PC-9 (cell line): ENCODE measurements at regions not wholly inside any gene's neighbourhood (a gene's known extent, or its start where the extent isn't known, plus 50 kb on each side); places are given as distances from the start of the nearest gene placed in this dataset.

Source experiments
- BruUV-seq: library from RNA; stranded (reverse); fragments of 400-500 nt; replicated peaks from 2 replicates; lab custom pipeline; 2021; lab: Mats Ljungman, UMichigan
- CTCF ChIA-PET: fragments of 300-600 bp; sonication (Branson Sonifier 250); formaldehyde crosslinking; loops from one replicate; lab custom pipeline; 2022; ENCODE audit warnings: antibody characterized with exemption; lab: Charles Lee
- POLR2A ChIA-PET: fragments of 300-600 bp; sonication (Branson Sonifier 250); formaldehyde crosslinking; loops from one replicate; lab custom pipeline; 2022; ENCODE audit warnings: antibody characterized with exemption; ENCODE audit not compliant: unreplicated experiment; lab: Charles Lee
- DNase-seq, 2 experiments: peaks; one replicate each; pipeline versions ENCODE4 v3.0.0 to v3.0.0-alpha.2; 2015 to 2022; ENCODE audit warnings: mixed read lengths in 1 of 2
- H2AFZ ChIP-seq: fragments of 200-600 bp; sonication (generic); 2 replicates; pipeline ENCODE4 v1.8.1; 2017; ENCODE audit warnings: antibody characterized with exemption
- H3F3A ChIP-seq: fragments of 200-600 bp; sonication (generic); 2 replicates; pipeline ENCODE4 v1.8.1; 2017; ENCODE audit warnings: antibody characterized with exemption, mild to moderate bottlenecking, low read depth; ENCODE audit not compliant: insufficient read depth
- H3K27ac ChIP-seq: fragments of 200-600 bp; sonication (generic); 2 replicates; pipeline ENCODE4 v1.6.1; 2016; ENCODE audit warnings: mixed run types
- H3K27me3 ChIP-seq: fragments of 200-600 bp; sonication (generic); 2 replicates; pipeline ENCODE4 v1.6.1; 2016; ENCODE audit warnings: low read depth, mixed run types; ENCODE audit not compliant: insufficient read depth
- H3K36me3 ChIP-seq: fragments of 200-600 bp; sonication (generic); 2 replicates; pipeline ENCODE4 v1.6.1; 2016; ENCODE audit warnings: low read depth, mixed run types
- H3K4me1 ChIP-seq: fragments of 200-600 bp; sonication (generic); replicated peaks from 2 replicates; pipeline ENCODE4 v1.6.1; 2016; ENCODE audit warnings: mixed run types; ENCODE audit not compliant: insufficient read depth
- H3K4me2 ChIP-seq: fragments of 200-600 bp; sonication (generic); 2 replicates; pipeline ENCODE4 v1.6.1; 2017; ENCODE audit warnings: mixed run types
- H3K4me3 ChIP-seq: fragments of 200-600 bp; sonication (generic); 2 replicates; pipeline ENCODE4 v1.6.1; 2016; ENCODE audit warnings: mixed run types
- H3K79me2 ChIP-seq: fragments of 200-600 bp; sonication (generic); 2 replicates; pipeline ENCODE4 v1.6.1; 2017; ENCODE audit warnings: low read depth, mixed run types
- H3K9me2 ChIP-seq: fragments of 200-600 bp; sonication (generic); 2 replicates; pipeline ENCODE4 v1.8.1; 2017; ENCODE audit warnings: mild to moderate bottlenecking; ENCODE audit not compliant: insufficient read depth
- H3K9me3 ChIP-seq: fragments of 200-600 bp; sonication (generic); 2 replicates; pipeline ENCODE4 v1.8.1; 2016; ENCODE audit warnings: low read depth; ENCODE audit not compliant: insufficient read depth
- H4K20me1 ChIP-seq: fragments of 200-600 bp; sonication (generic); 2 replicates; pipeline ENCODE4 v1.8.1; 2017; ENCODE audit not compliant: insufficient read depth
- CTCF ChIP-seq: fragments of 200-600 bp; sonication (generic); conservative IDR thresholded peaks from 2 replicates; pipeline ENCODE4 v1.6.1; 2017; ENCODE audit warnings: mixed run types, antibody characterized with exemption, mild to moderate bottlenecking, moderate library complexity
- EZH2 ChIP-seq: fragments of 200-600 bp; sonication (generic); IDR thresholded peaks from 2 replicates; pipeline ENCODE4 v1.8.0; 2017; ENCODE audit warnings: antibody characterized with exemption, low read depth
- intact Hi-C: fragments of 100-400 bp; cut with micrococcal nuclease; formaldehyde crosslinking; loops from one replicate; pipeline ENCODE4 v1.10.0; 2022; ENCODE audit not compliant: unreplicated experiment

- intact Hi-C loops = loop anchor here (5.0 kb wide), 1 partner anchor 78 kb away; no protein-coding TSS in a partner anchor
- TF ChIP-seq CTCF = no peak
- TF ChIP-seq EZH2 = no peak
- no peaks in the 10 kb centered on the region for H3K36me3 ChIP-seq
- POLR2A ChIA-PET = no interaction called here
- H2AFZ ChIP-seq = no peak overlapping the region
- H4K20me1 ChIP-seq = no peaks in the 10 kb centered on the region
- DNase-seq = no peak
- no peaks in the 10 kb centered on the region for H3K9me3 ChIP-seq
- H3K4me3 ChIP-seq = no peak overlapping the region
- H3K79me2 ChIP-seq = no peaks in the 10 kb centered on the region
- no peaks in the 10 kb centered on the region for H3K9me2 ChIP-seq
- CTCF ChIA-PET = no interaction called here
- no peak overlapping the region for H3K27ac ChIP-seq
- no peaks in the 10 kb centered on the region for H3F3A ChIP-seq
- H3K4me1 ChIP-seq = no peaks in the 10 kb centered on the region
- no peak overlapping the region for H3K4me2 ChIP-seq
- no peaks in the 10 kb centered on the region for H3K27me3 ChIP-seq
- no TSS peak for BruUV-seq
Measured at GRCh38 chr2:163859951-163860350, 124.1 kb upstream of the FIGN start.

- Histone ChIP-seq H4K20me1 (no peaks in the 10 kb centered on the region), H3K4me1 (no peaks in the 10 kb centered on the region), H3K27me3 (no peaks in the 10 kb centered on the region), H3K9me2 (no peaks in the 10 kb centered on the region), H3K79me2 (no peaks in the 10 kb centered on the region), H3K4me2 (no peak overlapping the region), H3K9me3 (no peaks in the 10 kb centered on the region), H3F3A (no peaks in the 10 kb centered on the region), H2AFZ (no peak overlapping the region), H3K4me3 (no peak overlapping the region), H3K36me3 (no peaks in the 10 kb centered on the region), H3K27ac (no peak overlapping the region)
- DNase-seq = no peak
- CTCF ChIA-PET = no interaction called here
- intact Hi-C loops = loop anchor here (5.0 kb wide), 1 partner anchor 75 kb away; no protein-coding TSS in a partner anchor
- TF ChIP-seq CTCF (no peak), EZH2 (no peak)
- no TSS peak for BruUV-seq
- POLR2A ChIA-PET = no interaction called here
Measured at GRCh38 chr2:163856941-163857340, 121.1 kb upstream of the FIGN start.

- no peak overlapping the region for H3K27ac ChIP-seq
- POLR2A ChIA-PET = no interaction called here
- H4K20me1 ChIP-seq = no peaks in the 10 kb centered on the region
- H3K9me3 ChIP-seq = no peaks in the 10 kb centered on the region
- H3F3A ChIP-seq = no peaks in the 10 kb centered on the region
- no peak overlapping the region for H3K4me3 ChIP-seq
- H3K9me2 ChIP-seq = no peaks in the 10 kb centered on the region
- peak overlapping the region; percentile 59; the same call in 1 of the 2 replicates for H2AFZ ChIP-seq
- CTCF ChIA-PET = no interaction called here
- no peak overlapping the region for H3K4me2 ChIP-seq
- no peaks in the 10 kb centered on the region for H3K36me3 ChIP-seq
- no peaks in the 10 kb centered on the region for H3K79me2 ChIP-seq
- no peak for TF ChIP-seq EZH2
- BruUV-seq = no TSS peak
- intact Hi-C loops = loop anchor here (5.0 kb wide), 1 partner anchor 115 kb away; the partner anchor contains the start of gene FIGN
- no peaks in the 10 kb centered on the region for H3K4me1 ChIP-seq
- no peaks in the 10 kb centered on the region for H3K27me3 ChIP-seq
- peak in 1 of 2 experiments; percentile 38 for DNase-seq
Measured at GRCh38 chr2:163852616-163853015, 116.8 kb upstream of the FIGN start.
